ENCODE measurements at regions not wholly inside any gene's neighbourhood (a gene's known extent, or its start where the extent isn't known, plus 50 kb on each side); places are given as distances from the start of the nearest gene placed in this dataset.

DNA sequence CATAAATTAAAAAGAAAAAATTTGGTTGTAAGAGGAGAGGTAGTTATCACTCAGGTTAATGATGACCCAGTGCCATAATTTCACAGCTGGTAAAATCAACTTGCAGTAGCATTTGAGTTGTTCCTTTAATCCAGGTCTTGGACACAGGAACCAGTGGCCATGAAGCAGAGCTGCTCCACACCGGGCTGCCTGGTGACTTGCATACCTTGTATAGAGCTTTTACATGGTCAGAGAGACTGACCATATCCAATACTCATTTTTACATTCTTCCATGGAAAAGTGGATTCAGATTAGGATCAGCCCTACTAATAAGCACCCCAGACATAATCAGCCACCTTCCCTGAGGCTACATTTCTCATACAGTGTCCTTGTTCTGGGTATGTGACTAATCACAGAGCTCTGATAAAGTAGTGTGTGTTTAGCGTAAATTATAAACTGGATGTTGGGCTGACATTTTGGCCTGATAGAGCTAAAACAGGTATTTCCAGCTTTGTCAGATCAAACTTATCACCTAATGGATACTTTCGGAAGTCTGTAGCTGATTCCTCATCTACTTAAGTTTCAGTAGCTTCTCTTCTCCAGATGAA lies 77.0 kb upstream of the ZSWIM6 start:
- intact Hi-C loops (cut with DNase I): no loop called here
- Histone ChIP-seq H3K4me3 (no peak overlapping the region), H3K27ac (no peak overlapping the region), H3K4me1 (peaks cover 3% of the 10 kb centered on the region), H3K36me3 (no peaks in the 10 kb centered on the region), H3K27me3 (no peaks in the 10 kb centered on the region), H3K9me3 (no peaks in the 10 kb centered on the region)
- DNase-seq: no peak
- TF ChIP-seq CTCF (IDR thresholded peaks at IDR 0.05): no peak
- ATAC-seq: peak; percentile 19

- Histone ChIP-seq H3K27ac (no peak overlapping the region), H3K4me3 (no peak overlapping the region), H3K4me1 (peaks cover 3% of the 10 kb centered on the region), H3K27me3 (no peaks in the 10 kb centered on the region), H3K9me3 (no peaks in the 10 kb centered on the region), H3K36me3 (no peaks in the 10 kb centered on the region)
- ATAC-seq: peak; percentile 88
- intact Hi-C loops (cut with DNase I): no loop called here
- no peak for TF ChIP-seq CTCF (IDR thresholded peaks at IDR 0.05)
- peak; percentile 89 for DNase-seq
These were observed 75.6 kb upstream of the ZSWIM6 start for GRCh38 chr5:61256474-61256873.

DNA sequence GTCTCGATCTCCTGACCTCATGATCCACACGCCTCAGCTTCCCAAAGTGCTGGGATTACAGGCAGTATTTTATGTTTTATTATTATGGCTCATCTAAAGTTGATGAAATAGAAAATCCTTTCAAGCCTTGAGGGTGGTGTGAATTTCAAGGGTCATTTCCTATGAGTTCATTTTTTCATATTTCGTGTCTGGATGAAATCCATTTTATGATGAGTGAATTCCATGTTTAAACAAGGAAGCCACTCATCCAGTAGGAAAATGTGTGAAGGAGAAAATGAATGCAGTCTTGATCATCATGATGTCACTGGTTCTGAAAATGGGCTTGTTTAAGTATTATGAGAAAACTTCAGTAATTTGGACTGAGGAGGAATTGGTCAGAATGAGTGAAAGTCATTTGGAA lies 74.6 kb upstream of the ZSWIM6 start:
- DNase-seq (no peak), ATAC-seq (no peak)
- Histone ChIP-seq H3K4me1 (peaks cover 6% of the 10 kb centered on the region), H3K36me3 (no peaks in the 10 kb centered on the region), H3K4me3 (no peak overlapping the region), H3K27ac (no peak overlapping the region), H3K27me3 (no peaks in the 10 kb centered on the region), H3K9me3 (no peaks in the 10 kb centered on the region)
- no peak for TF ChIP-seq CTCF (IDR thresholded peaks at IDR 0.05)
- intact Hi-C loops (cut with DNase I): no loop called here

GRCh38 chr5:61261136-61261535 lies 70.9 kb upstream of the ZSWIM6 start:
- intact Hi-C loops (cut with DNase I): no loop called here
- Histone ChIP-seq H3K4me1 (peaks cover 6% of the 10 kb centered on the region), H3K27me3 (no peaks in the 10 kb centered on the region), H3K9me3 (no peaks in the 10 kb centered on the region), H3K4me3 (no peak overlapping the region), H3K27ac (no peak overlapping the region), H3K36me3 (no peaks in the 10 kb centered on the region)
- TF ChIP-seq CTCF (IDR thresholded peaks at IDR 0.05): no peak
- DNase-seq (no peak), ATAC-seq (no peak)

- TF ChIP-seq CTCF (IDR thresholded peaks at IDR 0.05): no peak
- Histone ChIP-seq H3K27me3 (no peaks in the 10 kb centered on the region), H3K9me3 (no peaks in the 10 kb centered on the region), H3K27ac (no peak overlapping the region), H3K4me1 (peaks cover 3% of the 10 kb centered on the region), H3K36me3 (no peaks in the 10 kb centered on the region), H3K4me3 (no peak overlapping the region)
- peak; percentile 43 for ATAC-seq
- DNase-seq: no peak
- intact Hi-C loops (cut with DNase I): no loop called here
These were observed 70.0 kb upstream of the ZSWIM6 start for GRCh38 chr5:61262080-61262479.

DNA sequence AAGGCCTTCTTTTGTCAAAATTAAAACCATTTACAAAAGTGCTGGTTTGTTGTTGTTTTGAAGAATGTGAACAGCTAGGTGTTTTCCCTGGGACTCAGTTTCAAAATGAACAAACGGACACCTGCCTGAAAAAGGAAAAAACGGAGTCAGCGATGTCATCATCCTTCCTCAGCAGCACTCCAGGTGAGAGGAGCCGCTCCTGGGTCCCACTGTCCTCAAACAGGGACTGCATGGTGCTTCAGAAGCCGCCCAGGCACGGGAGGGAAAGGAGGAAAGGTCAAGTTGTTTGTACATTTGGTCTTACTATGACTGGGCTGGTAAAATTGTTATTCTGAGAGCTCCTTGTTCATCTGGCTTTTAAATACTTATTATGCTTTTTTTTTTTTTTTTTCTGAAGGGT lies 69.0 kb upstream of the ZSWIM6 start:
- Histone ChIP-seq H3K9me3 (no peaks in the 10 kb centered on the region), H3K27me3 (no peaks in the 10 kb centered on the region), H3K4me1 (peaks cover 3% of the 10 kb centered on the region), H3K4me3 (no peak overlapping the region), H3K36me3 (no peaks in the 10 kb centered on the region), H3K27ac (no peak overlapping the region)
- DNase-seq (no peak), ATAC-seq (peak; percentile 80)
- no peak for TF ChIP-seq CTCF (IDR thresholded peaks at IDR 0.05)
- intact Hi-C loops (cut with DNase I): no loop called here

All from upper lobe of right lung (tissue), 1 donor.